HAP-1 (cell line): ENCODE measurements at regions not wholly inside any gene's neighbourhood (a gene's known extent, or its start where the extent isn't known, plus 50 kb on each side); places are given as distances from the start of the nearest gene placed in this dataset.

Experiments
- DNase-seq, 2 experiments: peaks; one replicate each; pipeline ENCODE4 v3.0.0-alpha.2; 2016 to 2020; ENCODE audit warnings: low spot score in 2 of 2
- H3K27me3 ChIP-seq: fragments of 250-450 bp; sonication (Bioruptor Pico); 2 replicates; pipeline ENCODE4 v1.5.1; 2020; ENCODE audit warnings: low read depth, mild to moderate bottlenecking, moderate library complexity
- H3K36me3 ChIP-seq: fragments of 250-450 bp; sonication (Bioruptor Pico); replicated peaks from 2 replicates; pipeline ENCODE4 v1.5.1; 2020; ENCODE audit warnings: mild to moderate bottlenecking
- H3K4me1 ChIP-seq: fragments of 250-450 bp; sonication (Bioruptor Pico); 2 replicates; pipeline ENCODE4 v1.5.1; 2020; ENCODE audit warnings: mild to moderate bottlenecking
- H3K4me3 ChIP-seq: fragments of 250-450 bp; sonication (Bioruptor Pico); 2 replicates; pipeline ENCODE4 v1.5.1; 2020; ENCODE audit warnings: mild to moderate bottlenecking, moderate library complexity
- H3K9me3 ChIP-seq: fragments of 250-450 bp; sonication (Bioruptor Pico); 2 replicates; pipeline ENCODE4 v1.5.1; 2020; ENCODE audit warnings: mild to moderate bottlenecking, moderate library complexity
- in situ Hi-C: fragments of 300-500 bp; cut with MboI; formaldehyde crosslinking; loops from 3 replicates; pipeline ENCODE4 v1.14.3; 2020; ENCODE audit warnings: low sequenced_read_pairs, inconsistent platforms, mixed read lengths

GRCh38 chr2:145256551-145256950 lies 736.6 kb upstream of the ZEB2 start:
- Histone ChIP-seq H3K4me1 (peaks cover 10% of the 10 kb centered on the region; the same call in 1 of the 2 replicates), H3K36me3 (no peaks in the 10 kb centered on the region), H3K9me3 (no peaks in the 10 kb centered on the region; the same call in 1 of the 2 replicates), H3K4me3 (no peak overlapping the region), H3K27me3 (no peaks in the 10 kb centered on the region)
- in situ Hi-C loops, result no loop called here
- DNase-seq, result peak in 1 of 2 experiments; percentile 3

GRCh38 chr2:145254291-145254690 lies 734.4 kb upstream of the ZEB2 start:
- no peaks in the 10 kb centered on the region for H3K36me3 ChIP-seq
- H3K9me3 ChIP-seq, result no peaks in the 10 kb centered on the region; the same call in 1 of the 2 replicates
- H3K27me3 ChIP-seq, result no peaks in the 10 kb centered on the region
- peaks cover 10% of the 10 kb centered on the region; the same call in 1 of the 2 replicates for H3K4me1 ChIP-seq
- in situ Hi-C loops, result no loop called here
- DNase-seq, result no peak
- H3K4me3 ChIP-seq, result no peak overlapping the region

GRCh38 chr2:145253492-145253891 lies 733.6 kb upstream of the ZEB2 start:
- no peaks in the 10 kb centered on the region for H3K27me3 ChIP-seq
- H3K36me3 ChIP-seq, result no peaks in the 10 kb centered on the region
- DNase-seq, result no peak
- peaks cover 10% of the 10 kb centered on the region; the same call in 1 of the 2 replicates for H3K4me1 ChIP-seq
- in situ Hi-C loops, result no loop called here
- no peak overlapping the region for H3K4me3 ChIP-seq
- H3K9me3 ChIP-seq, result no peaks in the 10 kb centered on the region; the same call in 1 of the 2 replicates

GRCh38 chr2:145245268-145245870 lies 725.5 kb upstream of the ZEB2 start:
- Histone ChIP-seq H3K36me3 (no peaks in the 10 kb centered on the region), H3K9me3 (no peaks in the 10 kb centered on the region), H3K4me1 (no peaks in the 10 kb centered on the region), H3K4me3 (no peak overlapping the region), H3K27me3 (no peaks in the 10 kb centered on the region)
- in situ Hi-C loops, result no loop called here
- no peak for DNase-seq

GRCh38 chr2:145235312-145235711 lies 715.4 kb upstream of the ZEB2 start:
- H3K36me3 ChIP-seq, result no peaks in the 10 kb centered on the region
- H3K4me3 ChIP-seq, result no peak overlapping the region
- H3K27me3 ChIP-seq, result no peaks in the 10 kb centered on the region
- no peak for DNase-seq
- no peaks in the 10 kb centered on the region for H3K4me1 ChIP-seq
- in situ Hi-C loops, result no loop called here
- no peaks in the 10 kb centered on the region for H3K9me3 ChIP-seq

- in situ Hi-C loops, result no loop called here
These were observed 710.6 kb upstream of the ZEB2 start for GRCh38 chr2:145230546-145230945.

GRCh38 chr2:145228506-145228905 lies 708.6 kb upstream of the ZEB2 start:
- H3K4me1 ChIP-seq, result no peaks in the 10 kb centered on the region
- in situ Hi-C loops, result no loop called here
- no peaks in the 10 kb centered on the region for H3K9me3 ChIP-seq
- no peaks in the 10 kb centered on the region for H3K36me3 ChIP-seq
- H3K4me3 ChIP-seq, result no peak overlapping the region
- no peaks in the 10 kb centered on the region for H3K27me3 ChIP-seq
- DNase-seq, result no peak

More at GRCh38 chr2:145230546-145230945, 710.6 kb upstream of the ZEB2 start:
- H3K4me3 ChIP-seq, result no peak overlapping the region
- no peak for DNase-seq
- no peaks in the 10 kb centered on the region for H3K9me3 ChIP-seq
- no peaks in the 10 kb centered on the region for H3K4me1 ChIP-seq
- H3K27me3 ChIP-seq, result no peaks in the 10 kb centered on the region
- no peaks in the 10 kb centered on the region for H3K36me3 ChIP-seq

GRCh38 chr2:145226901-145227300 lies 707.0 kb upstream of the ZEB2 start:
- H3K36me3 ChIP-seq, result no peaks in the 10 kb centered on the region
- in situ Hi-C loops, result no loop called here
- DNase-seq, result no peak
- H3K9me3 ChIP-seq, result no peaks in the 10 kb centered on the region
- no peaks in the 10 kb centered on the region for H3K4me1 ChIP-seq
- no peaks in the 10 kb centered on the region for H3K27me3 ChIP-seq
- H3K4me3 ChIP-seq, result no peak overlapping the region

GRCh38 chr2:145221516-145221915 lies 701.6 kb upstream of the ZEB2 start:
- no peaks in the 10 kb centered on the region for H3K36me3 ChIP-seq
- H3K4me3 ChIP-seq, result no peak overlapping the region
- DNase-seq, result no peak
- H3K4me1 ChIP-seq, result no peaks in the 10 kb centered on the region
- no peaks in the 10 kb centered on the region for H3K27me3 ChIP-seq
- in situ Hi-C loops, result no loop called here
- no peaks in the 10 kb centered on the region for H3K9me3 ChIP-seq

GRCh38 chr2:145221032-145221431 lies 701.1 kb upstream of the ZEB2 start:
- Histone ChIP-seq H3K36me3 (no peaks in the 10 kb centered on the region), H3K27me3 (no peaks in the 10 kb centered on the region), H3K4me3 (no peak overlapping the region), H3K4me1 (no peaks in the 10 kb centered on the region), H3K9me3 (no peaks in the 10 kb centered on the region)
- in situ Hi-C loops, result no loop called here
- no peak for DNase-seq

- no peak for DNase-seq
- Histone ChIP-seq H3K4me3 (no peak overlapping the region), H3K4me1 (no peaks in the 10 kb centered on the region), H3K36me3 (no peaks in the 10 kb centered on the region), H3K9me3 (no peaks in the 10 kb centered on the region), H3K27me3 (no peaks in the 10 kb centered on the region)
- in situ Hi-C loops, result no loop called here
These were observed 700.6 kb upstream of the ZEB2 start for GRCh38 chr2:145220496-145220895.

GRCh38 chr2:145207884-145208283 lies 688.0 kb upstream of the ZEB2 start:
- Histone ChIP-seq H3K36me3 (no peaks in the 10 kb centered on the region), H3K4me1 (no peaks in the 10 kb centered on the region), H3K9me3 (no peaks in the 10 kb centered on the region), H3K4me3 (no peak overlapping the region), H3K27me3 (no peaks in the 10 kb centered on the region)
- in situ Hi-C loops, result no loop called here
- no peak for DNase-seq

- H3K27me3 ChIP-seq, result no peaks in the 10 kb centered on the region
- H3K4me1 ChIP-seq, result no peaks in the 10 kb centered on the region
- H3K36me3 ChIP-seq, result no peaks in the 10 kb centered on the region
- no peaks in the 10 kb centered on the region for H3K9me3 ChIP-seq
- no peak for DNase-seq
- H3K4me3 ChIP-seq, result no peak overlapping the region
- in situ Hi-C loops, result no loop called here
These were observed 686.8 kb upstream of the ZEB2 start for GRCh38 chr2:145206496-145207281.

- Histone ChIP-seq H3K36me3 (no peaks in the 10 kb centered on the region), H3K9me3 (no peaks in the 10 kb centered on the region), H3K27me3 (no peaks in the 10 kb centered on the region), H3K4me3 (no peak overlapping the region), H3K4me1 (no peaks in the 10 kb centered on the region)
- in situ Hi-C loops, result no loop called here
- DNase-seq, result no peak
These were observed 684.0 kb upstream of the ZEB2 start for GRCh38 chr2:145203891-145204290.
